ENCODE measurements at regions not wholly inside any gene's neighbourhood (a gene's known extent, or its start where the extent isn't known, plus 50 kb on each side); places are given as distances from the start of the nearest gene placed in this dataset.

DNA sequence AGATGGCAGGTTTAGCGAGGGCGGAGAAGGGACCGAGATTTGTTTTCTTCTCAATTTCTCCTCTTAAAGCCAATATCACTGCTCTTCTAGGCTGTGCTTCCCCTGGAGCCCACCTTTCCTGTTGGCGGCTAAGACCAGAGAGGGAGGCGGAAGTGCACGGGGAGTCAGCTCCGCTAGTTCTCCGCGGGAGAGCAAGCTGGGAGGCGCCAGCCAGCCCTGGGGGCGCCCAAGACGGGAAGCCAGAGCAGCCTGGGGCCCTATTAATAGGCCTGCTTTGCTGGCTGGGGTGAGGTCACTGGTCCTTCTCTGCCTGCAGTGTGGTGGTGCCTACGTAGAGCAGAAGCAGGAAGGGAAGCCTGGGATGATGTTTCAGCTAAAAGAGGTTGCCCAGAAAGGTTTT is 61.6 kb downstream of the LSM5 start:
- TF ChIP-seq CTCF (IDR thresholded peaks at IDR 0.05) (no peak), POLR2AphosphoS5 (IDR thresholded peaks at IDR 0.05) (no peak), POLR2A (IDR thresholded peaks at IDR 0.05) (no peak), EP300 (IDR thresholded peaks at IDR 0.05) (no peak)
